GM18868 (cell line): ENCODE measurements at regions not wholly inside any gene's neighbourhood (a gene's known extent, or its start where the extent isn't known, plus 50 kb on each side); places are given as distances from the start of the nearest gene placed in this dataset.
"Not testable (repeated sequence)": the region's sequence is repeated elsewhere in the genome, so short reads cannot be mapped to it uniquely, and the experiment has no call there.

Experiments used
- ATAC-seq: cut with Tn5 transposase; IDR thresholded peaks from one replicate; pipeline ENCODE4 v1.9.1; 2021; ENCODE audit warnings: mild to moderate bottlenecking, moderate library complexity; ENCODE audit not compliant: unreplicated experiment

DNA sequence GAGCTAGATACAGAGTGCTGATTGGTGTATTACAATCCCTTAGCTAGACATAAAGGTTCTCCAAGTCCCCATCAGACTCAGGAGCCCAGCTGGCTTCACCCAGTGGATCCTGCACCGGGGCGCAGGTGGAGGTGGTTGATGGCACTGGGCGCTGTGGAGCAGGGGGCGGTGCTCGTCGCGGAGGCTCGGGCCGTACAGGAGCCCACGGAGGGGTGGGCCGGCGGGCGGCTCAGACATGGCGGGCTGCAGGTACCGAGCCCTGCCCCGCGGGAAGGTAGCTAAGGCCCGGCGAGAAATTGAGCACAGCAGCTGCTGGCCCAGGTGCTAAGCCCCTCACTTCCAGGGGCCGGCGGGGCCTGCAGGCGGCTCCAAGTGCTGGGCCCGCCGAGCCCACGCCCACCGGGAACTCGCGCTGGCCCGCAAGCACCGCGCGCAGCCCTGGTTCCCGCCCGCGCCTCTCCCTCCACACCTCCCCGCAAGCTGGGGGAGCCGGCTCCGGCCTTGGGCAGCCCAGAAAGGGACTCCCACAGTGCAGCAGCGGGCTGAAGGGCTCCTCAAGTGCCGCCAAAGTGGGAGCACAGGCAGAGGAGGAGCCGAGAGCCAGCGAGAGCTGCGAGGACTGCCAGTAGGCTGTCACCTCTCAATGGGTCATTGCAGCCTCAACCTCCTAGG, 96.4 kb upstream of the MYO10 start:
- not testable (repeated sequence) for ATAC-seq

DNA sequence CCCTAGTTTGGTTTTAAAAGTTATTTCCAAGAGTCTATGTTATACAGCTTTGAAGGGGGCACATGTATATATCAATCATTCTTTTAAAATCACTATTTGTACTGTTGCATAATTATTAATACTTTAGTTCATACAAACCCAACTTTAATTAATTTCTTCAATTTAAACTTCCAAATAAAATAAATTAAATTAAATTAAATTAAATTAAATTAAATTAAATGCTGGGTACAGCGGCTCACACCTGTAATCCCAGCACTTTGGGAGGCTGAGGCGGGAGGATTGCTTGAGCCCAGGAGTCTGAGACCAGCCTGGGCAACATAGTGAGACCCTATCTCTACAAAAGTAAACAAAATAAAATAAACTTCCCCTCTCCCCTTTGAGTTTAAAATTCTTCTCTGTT, 98.9 kb upstream of the MYO10 start:
- ATAC-seq, result not testable (repeated sequence)

DNA sequence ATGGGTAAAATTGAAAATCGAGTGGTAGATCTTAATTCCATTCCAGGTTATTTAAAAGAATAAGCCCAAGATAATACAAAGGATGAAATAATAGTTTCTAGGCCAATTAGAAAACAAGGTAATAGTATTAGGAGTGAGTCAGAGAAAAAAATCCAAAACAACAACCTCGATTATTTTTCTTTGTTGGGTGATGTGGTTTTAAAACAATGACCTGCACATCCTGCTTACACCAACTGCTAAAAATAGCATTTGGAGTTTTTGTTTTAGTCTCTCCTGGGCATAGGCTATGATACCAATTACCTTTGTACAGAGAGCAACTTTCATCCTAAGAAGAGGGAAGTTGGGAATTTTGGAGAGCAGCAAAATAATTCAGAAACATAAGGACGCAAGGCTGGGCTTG, 101.7 kb upstream of the MYO10 start:
- ATAC-seq, result no peak

DNA sequence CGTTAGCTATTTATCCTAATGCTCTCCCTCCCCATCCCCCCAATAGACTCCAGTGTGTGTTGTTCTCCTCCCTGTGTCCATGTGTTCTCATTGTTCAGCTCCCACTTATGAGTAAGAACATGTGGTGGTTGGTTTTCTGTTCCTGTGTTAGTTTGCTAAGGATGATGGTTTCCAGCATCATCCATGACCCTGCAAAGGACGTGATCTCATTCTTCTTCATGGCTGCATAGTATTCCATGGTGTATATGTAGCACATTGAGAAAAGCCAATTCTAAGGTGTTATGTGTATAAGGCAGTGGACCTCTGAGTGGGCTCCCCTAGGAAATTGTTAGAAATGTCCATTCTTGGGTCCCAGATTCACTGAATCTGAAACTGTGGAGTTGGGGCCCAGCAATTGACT, 103.1 kb upstream of the MYO10 start:
- ATAC-seq, result no peak

DNA sequence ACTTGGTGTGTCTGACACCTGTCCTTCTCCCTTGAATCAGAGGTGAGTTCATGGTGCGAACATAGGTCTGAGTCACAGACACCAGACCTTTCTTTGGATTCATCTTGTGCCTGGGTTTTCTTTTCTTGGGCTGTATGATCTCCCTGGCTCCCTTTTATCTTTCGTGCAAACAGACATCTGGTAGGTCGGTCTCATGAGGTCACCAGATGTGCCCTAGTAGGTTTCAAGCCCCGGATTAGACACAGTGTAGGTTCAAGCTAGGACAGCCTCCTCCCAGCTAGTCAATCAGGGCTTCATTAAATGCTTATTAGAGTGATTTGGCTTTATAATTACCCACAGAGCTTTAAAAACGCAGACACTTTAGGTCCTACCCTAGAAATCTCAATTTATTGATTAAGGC, 106.0 kb upstream of the MYO10 start:
- ATAC-seq, result no peak

DNA sequence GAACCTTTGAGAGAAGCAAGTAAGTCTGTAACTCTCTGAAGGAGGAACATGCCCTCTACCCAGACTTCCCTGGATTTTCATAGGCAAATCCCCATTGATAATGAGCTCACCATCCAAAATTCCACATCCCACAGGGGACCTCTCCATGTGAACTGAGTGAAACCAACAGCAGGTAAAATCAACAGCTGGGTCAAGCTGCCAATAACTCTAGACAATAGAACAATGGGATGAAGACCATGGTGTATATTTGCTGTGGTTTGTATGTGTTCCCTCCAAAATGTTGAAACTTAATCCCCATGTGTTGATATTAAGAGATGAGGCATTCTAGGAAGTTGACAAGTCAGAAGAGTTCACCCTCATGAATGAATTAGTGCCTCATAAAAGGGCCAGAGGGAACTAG, 110.2 kb upstream of the MYO10 start:
- no peak for ATAC-seq

DNA sequence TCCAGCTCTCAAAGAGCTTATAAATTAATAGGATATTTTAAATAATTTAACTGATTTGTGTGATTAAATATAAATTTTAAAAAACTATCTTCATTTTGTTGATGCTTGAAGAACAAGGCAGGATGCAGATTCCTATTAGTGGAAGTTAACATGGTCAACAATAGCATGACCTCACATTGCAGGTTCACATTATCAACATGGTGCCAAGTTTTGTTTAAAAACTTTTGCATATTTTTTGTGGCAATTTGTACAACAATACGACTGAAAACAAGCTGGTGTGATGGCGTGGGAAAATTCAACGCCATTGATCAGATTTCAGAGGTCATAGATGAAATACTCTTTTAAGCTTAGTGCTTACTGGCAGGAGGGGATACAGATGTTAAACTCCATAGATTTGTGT, 114.1 kb upstream of the MYO10 start:
- ATAC-seq, result no peak

DNA sequence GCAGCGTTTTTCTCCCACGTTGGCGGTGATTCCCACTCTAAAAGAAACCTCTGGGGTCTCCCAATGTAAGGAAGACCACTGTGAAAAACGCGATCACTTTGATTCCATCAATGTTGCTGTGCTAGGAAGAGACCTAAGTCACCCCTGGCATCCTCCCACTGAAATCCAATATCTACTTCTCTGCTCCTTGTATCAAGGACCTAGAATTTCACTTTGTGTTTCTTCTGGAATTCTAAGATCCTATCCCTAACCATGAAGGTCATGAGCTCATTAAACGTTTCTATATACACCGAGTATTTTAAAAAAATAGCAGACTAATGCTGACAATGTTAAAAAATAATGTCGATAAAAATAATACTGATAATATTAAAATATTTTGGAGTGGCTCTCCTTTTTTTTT, 118.8 kb upstream of the MYO10 start:
- ATAC-seq, result no peak

DNA sequence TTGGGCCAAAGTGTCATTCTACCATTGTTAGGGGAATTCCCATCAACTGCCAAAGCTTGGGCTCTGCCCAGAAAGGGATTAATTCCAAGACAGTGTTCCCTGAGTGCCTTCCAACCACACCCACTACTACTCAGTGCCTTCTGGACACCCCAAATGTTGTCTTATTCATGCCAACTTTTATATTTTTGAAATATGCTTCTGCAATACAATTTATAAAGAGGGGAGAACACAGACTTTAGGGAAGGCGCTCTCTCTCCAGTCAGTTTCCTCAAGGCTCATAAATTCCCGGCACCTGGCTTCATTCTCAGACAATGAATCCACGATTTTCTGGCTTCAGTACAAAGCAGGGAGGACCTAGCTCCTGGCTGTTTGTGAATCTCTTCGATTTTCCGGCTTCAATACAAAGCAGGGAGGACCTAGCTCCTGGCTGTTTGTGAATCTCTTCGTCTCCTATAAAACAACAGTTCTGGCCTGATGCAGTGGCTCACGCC, 120.1 kb upstream of the MYO10 start:
- no peak for ATAC-seq

DNA sequence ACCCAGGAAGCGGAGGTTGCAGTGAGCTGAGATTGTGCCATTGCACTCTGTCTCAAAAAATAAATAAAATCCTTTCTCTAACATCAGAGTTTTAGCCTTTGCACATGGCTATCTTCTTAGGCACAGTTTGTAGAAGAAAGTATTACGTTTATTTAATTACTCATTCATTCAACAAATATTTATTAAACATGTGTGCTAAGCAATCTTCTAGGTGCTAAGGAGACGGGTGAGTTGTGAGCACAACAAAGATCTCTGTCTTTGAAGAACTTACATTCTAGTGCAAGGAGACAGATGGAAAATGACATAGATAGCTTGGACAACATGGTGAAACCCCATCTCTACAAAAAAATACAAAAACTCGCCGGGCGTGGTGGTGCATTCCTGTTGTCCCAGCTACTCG, 122.3 kb upstream of the MYO10 start:
- no peak for ATAC-seq

DNA sequence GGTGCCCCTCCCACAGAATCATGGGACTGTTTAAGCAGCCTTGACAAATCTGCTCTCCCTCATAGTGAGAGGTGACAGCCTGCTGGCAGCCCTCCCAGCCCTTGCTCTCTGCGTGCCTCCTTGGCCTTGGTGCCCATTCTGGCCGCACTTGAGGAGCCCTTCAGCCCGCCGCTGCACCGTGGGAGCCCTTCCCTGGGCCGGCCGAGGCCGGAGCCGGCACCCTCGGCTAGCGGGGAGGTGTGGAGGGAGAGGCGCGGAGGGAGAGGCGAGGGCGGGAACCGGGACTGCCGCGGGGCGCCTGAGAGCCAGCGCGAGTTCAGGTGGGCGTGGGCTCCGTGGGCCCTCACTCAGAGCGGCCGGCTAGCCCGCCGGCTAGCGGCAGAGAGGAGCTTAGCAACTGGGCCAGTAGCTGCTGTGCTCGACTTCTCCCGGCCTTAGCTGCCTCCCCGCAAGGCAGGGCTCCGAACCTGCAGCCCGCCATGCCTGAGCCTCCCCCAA, 125.9 kb upstream of the MYO10 start:
- ATAC-seq, result no peak

DNA sequence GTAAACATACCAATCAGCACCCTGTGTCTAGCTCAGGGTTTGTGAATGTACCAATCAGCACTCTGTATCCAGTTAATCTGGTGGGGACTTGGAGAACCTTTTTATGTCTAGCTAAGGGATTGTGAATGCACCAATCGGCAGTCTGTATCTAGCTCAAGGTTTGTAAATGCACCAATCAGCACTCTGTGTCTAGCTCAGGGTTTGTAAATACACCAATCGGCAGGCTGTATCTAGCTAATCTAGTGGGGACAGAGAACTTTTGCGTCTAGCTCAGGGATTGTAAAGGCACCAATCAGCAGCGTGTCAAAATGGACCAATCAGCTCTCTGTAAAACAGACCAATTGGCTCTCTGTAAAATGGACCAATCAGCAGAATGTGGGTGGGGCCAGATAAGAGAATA, 126.7 kb upstream of the MYO10 start:
- ATAC-seq, result not testable (repeated sequence)

DNA sequence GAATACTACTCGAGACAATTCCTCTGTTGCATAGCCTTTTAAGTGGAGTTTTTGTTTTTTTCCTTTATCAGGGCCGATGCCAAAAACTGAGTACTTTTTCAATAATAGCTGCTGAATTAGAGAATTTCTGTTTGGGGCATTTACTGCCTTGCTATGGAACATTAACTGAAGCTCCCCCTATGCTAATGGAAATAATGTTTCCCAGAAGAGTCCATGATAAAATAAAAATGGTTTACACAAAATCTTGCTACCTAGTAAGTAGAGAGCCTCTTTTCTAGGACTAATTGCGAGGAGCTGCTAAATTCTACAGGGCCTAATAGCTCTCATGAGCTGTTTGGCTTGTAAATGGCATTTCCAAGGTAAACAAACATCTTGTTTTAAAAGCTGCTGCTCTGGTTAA, 128.2 kb upstream of the MYO10 start:
- ATAC-seq, result no peak

DNA sequence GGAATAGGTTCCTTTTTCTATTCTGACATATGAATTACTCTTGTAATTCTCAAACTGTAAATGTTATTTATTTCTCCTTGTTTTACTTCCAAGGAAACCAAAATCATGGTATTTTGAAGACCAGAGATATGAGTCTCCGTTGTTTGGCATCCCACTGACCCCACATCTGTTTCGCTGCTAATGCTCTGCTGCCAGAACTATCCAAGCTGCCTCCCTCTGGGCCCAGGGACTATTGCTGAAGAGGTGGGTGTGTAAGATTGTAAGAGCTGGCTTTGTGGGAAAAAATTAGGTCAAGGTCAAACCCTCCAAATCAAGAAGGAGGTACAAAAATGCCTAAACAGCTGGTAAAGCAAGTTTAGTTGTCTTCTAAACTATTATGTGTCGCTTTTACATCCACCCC, 129.4 kb upstream of the MYO10 start:
- no peak for ATAC-seq

DNA sequence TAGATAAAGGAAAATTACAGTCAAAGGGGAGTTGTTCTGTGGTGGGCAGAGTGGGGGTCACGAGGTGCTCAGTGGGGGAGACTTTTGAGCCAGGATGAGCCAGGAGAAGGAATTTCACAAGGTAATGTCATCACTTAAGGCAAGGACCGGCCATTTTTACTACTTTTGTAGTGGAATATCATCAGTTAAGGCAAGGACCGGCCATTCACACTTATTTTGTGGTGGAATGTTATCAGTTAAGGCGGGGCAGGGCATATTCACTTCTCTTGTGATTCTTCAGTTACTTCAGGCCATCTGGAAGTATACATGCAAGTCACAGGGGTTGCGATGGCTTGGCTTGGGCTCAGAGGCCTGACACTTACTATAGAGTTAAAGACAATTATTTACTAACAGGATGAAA, 129.9 kb upstream of the MYO10 start:
- not testable (repeated sequence) for ATAC-seq

DNA sequence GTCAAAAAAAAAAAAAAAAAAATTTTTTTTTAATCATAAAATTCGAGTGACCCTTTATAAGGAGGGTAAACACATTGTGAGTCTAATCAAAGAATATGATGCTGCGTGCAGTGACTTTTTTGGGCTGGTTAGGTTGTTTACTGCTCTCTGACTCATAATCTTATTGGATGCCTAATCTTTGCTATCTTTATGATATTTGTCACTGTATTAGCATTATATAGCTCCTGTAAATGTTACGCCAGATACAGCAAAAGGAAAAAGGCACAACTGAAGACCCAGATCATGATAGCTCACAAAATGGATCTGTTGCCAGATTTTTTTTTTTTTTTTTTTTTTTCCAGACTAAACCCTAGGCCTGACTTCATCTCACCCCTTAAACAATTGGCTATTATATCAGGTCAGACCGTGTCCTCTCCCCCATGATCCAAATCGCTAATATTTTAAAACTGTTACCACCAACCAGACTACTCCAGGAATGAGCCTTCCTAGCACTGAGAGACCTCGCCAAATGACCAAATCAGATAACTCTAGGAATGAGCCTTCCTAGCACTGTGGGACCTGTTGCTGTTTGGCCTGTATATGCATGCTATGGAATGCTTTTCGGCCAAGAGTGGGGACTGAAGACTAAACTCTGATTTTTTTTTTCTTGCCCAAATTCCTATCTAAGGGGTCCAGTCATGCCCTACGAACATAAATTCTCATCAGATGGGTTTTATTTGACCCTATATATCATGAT, 131.7 kb upstream of the MYO10 start:
- no peak for ATAC-seq

DNA sequence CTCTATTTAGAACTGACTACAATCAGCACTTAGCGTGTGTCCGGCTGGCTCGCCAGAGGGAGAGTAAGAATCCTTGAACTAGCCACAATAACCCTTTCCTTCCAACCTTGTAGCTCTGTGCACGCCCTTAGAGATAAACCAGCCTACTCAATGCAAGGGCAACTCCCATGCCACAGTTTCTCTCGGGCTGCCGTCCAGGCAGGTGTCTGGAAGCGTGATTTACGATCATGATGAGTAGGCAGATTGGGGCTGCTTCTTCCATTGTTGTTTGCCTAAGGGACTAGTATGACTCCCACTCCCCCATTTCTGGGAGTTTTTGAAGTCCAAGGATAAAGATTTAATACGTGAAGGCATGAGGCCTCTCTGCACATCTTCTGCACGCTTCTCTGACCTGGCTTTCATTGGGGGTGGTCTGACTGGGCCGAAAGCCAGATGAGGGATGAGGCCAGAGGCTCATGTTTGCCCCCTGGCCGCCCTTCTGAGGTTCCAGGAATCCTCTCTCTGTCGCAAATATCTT, 134.0 kb upstream of the MYO10 start:
- no peak for ATAC-seq

DNA sequence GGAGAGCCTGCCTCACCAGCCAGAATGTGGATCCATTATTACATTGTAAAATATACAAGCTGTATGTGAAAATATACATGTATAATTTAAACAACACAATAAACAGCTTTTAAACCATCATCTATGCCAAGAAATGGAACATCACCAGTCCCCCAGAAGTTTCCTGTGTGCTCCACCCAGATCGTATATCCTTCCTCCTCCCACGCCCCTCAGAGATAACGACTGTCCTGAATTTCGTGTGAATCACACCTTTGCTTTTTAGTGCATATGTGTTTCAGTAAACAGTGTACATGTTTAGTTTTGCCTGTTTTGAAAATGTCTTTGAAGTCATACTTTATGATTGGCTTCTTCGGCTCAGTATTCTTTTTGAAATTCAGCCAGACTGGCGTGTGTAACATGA, 134.6 kb upstream of the MYO10 start:
- no peak for ATAC-seq

DNA sequence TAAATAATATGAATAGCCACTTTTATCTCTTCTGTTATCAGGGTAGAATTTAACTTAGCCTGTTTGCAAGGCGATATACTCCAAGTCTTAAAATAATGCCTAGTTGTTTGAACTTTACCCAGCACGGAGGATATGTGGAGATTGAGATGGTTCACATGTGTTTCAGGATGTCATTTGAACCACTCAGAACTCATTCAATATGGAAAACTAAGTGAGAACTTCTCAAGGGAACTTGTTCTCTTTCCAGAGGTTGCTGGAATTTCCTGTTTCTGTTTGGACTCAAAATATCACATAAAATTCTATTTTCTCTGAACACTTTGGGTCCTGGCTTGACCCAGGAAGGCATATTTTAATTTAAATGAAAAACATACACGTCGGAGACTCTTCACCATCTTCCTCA, 139.1 kb upstream of the MYO10 start:
- ATAC-seq, result no peak

DNA sequence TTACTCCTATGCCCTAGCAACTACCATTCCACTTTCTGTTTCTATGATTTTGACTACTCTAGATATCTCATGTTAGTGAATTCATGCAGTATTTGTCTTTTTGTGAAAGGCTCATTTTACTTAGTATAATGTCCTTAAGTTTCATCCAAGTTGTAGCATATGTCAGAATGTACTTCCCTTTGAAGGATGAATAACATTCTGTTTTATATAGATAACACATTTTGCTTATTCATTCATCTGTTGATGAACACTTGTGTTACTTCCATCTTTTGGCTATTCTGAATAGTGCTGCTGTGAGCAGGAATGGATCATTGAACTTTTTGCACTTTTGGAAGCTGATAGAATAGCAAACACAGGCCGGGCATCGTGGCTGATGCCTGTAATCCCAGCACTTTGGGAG, 140.2 kb upstream of the MYO10 start:
- ATAC-seq, result no peak

DNA sequence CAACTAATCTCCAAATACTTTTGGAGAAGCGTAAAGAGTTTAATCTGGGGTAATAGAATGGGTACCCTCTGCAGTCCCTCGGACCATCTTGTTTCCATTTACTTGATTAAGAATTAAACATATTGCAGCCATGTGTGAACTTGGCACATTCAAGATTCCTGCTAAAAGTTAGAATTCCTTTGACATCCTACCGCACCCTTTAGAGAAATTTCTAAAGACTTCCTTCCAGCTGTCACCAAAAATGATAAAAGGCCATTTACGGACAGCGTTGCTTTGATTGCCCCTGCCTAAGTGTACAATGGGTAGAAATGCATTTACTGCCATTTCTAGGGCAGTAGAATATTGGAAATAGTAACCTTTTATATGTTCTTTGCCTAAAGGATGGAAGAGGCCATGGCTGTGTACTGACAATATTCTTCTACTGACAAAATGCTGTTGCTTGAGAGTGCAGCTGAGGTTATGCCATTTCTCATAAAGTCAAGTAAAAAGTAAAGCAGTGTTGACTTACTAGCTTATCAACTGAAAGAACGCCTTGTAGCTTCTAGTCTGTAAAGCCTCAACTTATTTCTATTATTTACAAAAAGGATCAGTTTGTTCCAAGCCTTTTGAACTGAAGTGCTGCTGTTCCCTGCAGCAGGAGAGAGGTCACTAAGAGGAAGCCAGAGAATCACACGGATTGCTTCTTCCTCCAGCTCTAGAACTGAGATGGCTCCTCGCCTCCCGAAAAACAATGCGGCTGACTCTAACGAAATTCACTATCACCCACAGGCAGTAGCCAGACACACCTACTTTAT, 139.8 kb upstream of the BASP1 start:
- ATAC-seq, result no peak
